HG02642 (cell line): ENCODE measurements at regions not wholly inside any gene's neighbourhood (a gene's known extent, or its start where the extent isn't known, plus 50 kb on each side); places are given as distances from the start of the nearest gene placed in this dataset.
A peak's percentile ranks its signal among the peaks of the same experiment; 100 is the strongest.
"Not testable (repeated sequence)": the region's sequence is repeated elsewhere in the genome, so short reads cannot be mapped to it uniquely, and the experiment has no call there.

Experiments used
- ATAC-seq: cut with Tn5 transposase; IDR thresholded peaks from one replicate; pipeline ENCODE4 v1.9.1; 2021; ENCODE audit warnings: mild to moderate bottlenecking; ENCODE audit not compliant: unreplicated experiment, poor library complexity

DNA sequence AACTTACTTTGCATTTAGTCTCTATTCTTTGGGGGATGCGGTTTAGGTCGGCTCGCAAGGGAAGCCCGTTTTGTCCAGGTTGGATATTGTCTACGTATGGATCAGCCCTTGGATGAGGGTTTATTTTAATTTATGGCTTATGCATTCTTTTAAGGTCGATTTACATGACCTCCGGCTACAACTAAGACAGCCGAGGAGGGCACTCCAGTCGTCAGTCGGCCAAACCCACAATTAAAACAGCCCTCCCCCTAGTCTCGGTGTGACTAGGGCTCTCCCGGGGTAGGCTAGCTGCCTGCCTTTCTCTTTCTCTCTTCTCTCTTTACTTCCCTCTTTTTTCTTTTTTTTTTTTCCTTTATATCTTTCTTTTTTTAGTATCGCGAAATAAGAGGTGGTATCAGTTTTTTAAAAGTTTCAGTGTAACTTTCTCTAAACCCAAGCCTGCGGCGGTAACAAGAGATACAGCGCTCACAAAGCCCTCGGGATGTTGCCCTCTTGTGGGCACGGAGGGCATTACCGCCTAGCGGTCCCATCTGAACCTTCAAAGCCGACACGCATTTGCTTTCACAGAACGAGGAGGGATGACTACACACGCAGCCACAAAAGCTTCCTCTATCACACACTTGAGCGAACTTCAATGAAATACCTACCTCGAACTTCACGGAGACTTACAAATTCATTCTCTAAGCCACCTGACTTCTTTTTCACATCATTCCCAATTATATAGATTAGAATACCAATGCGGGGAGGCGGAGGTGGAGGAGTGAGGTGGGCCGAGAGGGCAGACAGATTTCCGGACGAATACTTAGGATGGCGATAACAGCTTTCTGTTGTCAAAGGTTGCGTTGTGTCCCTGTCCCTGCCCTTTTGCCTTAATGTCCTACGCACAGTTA is 132.3 kb upstream of the C11orf58 start:
- ATAC-seq, result peak; percentile 92

DNA sequence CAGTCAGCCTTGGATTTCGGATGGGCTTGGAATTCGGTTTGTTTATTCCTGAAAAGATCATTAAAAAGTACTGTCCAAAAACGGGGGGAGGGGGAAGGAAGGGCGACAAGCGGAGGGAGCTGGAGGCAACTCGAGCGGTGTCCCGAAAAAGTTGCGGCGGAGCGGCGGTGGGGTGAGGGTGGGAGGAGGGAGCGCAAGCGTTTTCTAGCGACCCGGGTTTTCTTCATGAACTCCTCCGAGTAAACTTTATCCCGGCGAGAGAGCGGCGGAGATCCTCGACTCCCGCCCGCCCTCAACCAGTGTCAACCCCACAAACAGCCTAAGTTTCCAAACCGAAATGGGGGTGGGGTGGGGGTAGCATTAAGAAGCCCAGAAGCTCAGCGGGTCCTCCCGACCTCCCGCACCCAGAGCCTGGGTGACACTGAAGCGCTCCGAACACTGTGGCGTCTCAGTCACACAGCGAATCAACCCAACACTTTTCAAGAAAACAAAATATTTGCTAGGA is 133.0 kb upstream of the C11orf58 start:
- no peak for ATAC-seq

DNA sequence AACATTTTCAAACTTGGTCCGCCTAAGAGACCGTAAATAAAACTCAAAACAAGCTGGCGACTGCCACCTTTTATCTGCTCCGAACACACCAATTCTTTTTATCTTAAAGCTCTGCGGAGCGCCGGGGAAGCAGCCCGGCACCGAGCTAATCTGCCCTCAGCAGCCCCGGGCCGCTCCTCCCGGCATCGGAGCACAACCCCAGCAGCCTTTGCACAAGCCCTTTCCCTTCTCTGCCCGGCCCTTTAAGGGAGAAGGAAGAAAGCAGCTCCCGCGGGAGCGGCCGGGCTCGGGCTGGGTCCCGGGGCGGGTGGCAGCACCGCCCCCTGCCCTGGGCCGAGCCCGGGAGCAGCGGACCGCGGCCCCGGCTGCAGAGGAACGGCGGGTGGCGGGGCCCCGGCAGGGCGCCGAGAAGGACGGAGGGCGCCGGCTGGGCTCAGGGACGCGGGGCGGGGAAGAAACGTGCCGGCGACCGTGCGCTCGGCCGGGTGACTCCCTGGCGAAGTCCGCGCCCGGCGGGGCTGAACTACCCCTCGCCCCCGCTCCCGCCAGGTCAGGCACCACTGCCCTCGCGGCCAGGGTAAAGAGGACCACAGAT is 133.6 kb upstream of the C11orf58 start:
- no peak for ATAC-seq

DNA sequence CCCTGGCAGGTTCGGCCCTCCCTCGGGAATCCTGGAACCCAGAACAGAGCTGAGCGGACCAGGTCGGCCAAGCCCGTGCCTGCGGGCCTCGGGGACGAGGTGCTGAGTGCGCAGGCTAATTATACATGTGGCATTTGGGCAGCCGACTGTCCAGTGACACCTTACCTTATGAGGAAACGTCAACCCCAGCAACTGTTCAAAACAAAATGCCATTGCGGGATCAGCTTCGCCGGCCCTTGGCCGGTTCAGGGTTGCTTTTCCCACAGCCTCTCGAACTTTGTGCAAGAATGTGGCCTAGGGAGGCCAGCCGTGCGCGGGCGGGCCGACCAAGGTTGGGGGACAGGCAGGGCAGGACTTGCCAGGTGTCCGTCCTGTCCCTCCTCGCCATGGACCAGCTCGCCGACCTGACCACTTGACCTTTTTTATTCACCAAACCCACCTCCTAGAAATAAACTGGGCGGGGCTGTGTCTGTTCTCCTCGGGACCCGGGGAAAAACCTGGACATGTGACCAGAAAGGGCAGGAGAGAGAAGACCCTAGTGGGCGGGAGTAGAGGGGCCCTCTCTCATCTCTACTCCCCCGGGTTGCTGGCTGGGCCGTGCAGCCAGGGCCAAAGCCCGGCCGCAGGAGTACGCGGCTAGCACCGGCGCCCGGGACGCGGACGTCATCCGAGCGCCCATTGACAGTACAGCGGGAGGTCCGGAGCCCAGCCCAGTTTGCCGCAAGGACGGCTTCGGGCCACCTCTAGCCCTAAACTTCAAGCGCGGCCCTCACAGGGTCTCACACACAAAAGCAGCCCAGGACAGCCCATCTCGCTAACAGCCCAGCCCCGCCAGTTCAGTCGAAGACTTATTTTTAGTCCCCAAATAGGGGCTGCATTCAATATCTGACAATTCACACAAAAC is 134.3 kb upstream of the C11orf58 start:
- no peak for ATAC-seq

DNA sequence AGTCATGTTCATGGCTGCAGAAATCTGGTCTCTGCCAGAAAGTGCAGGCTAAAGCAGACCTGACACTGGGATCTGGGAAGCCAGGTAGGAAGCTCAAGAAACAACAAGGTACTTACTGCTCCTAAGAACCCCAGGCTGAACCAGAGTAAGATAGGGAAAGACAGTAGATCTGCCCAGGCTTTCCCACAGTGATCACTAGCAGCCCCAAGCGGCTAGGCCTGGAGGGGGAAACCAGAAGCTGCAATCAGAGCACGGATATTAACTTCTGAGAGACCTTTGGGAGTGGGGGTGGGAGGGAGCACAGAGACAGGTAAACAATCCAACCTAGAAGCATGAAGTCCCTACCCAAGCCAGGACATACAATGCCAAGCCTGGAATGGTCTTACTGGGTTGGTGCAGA is 135.2 kb upstream of the C11orf58 start:
- ATAC-seq, result no peak

DNA sequence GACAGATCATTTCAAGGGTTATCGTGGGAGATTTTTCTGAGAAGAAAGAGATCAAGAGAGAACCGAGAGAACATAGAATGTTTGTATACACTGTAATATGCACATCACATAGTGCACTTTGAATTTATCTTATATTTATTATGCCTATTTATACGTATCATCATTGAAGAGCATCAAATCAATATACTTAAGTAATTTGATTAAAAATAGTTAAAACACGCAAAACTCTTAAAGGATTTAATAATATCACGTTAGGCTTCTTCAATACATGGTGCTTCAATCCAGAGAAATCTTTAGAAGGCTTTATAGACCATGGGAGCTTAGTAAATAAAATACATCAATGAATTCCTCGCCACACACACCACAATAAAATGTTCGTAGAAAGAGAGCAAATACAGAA is 139.5 kb upstream of the C11orf58 start:
- ATAC-seq, result no peak

DNA sequence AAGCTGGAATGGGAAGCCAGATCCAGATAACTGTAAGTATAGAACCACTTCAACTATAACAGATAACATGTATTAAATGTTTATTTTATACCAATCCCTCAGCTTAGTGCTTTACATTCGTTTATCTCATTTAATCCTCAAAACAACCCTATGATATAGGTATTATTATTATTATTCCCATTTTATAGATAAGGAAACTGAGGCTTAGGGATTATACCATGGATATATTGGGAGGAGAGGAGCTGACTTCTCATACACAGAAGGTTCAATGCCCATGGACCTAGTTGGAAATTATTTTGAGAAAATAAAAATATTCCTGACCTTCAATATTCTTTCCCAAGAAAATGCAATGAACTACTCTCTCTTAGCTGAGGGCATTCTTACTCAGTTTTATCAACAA is 140.4 kb upstream of the C11orf58 start:
- ATAC-seq, result no peak

DNA sequence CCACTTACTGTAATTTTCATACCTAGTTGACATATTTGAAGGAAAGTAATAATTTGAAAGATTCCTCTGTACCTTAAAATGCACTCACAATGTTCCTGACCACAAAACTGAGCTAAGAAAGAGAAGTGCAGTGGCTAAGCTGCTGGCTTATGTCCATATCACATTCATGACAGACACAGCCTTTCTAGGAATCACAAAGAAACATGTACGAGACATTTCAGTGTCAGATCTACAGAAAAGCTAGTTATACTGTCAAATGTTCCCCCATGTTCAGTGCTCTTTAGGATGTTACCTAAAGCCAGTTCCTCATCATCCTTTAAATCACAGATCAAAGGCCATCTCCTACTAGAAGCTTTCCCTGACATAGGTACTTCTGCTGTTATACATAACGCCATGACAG is 142.2 kb upstream of the C11orf58 start:
- no peak for ATAC-seq

DNA sequence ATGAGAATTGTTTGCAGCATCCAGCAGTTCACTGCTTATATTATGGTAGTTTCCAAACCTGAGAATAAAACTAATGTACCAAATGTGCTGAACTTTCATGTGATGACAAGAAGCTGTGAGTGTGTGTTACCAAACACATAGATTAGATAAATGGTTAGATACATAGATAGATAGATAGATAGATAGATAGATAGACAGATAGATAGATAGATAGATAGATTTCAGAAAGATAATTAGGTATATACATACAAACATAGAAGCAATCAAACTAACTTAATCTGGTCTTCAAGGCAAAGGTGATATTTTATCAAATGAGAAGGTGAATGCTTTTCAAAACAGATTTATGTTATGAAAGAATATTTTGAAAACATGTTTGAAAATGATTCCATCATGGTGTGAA is 147.3 kb upstream of the C11orf58 start:
- no peak for ATAC-seq

DNA sequence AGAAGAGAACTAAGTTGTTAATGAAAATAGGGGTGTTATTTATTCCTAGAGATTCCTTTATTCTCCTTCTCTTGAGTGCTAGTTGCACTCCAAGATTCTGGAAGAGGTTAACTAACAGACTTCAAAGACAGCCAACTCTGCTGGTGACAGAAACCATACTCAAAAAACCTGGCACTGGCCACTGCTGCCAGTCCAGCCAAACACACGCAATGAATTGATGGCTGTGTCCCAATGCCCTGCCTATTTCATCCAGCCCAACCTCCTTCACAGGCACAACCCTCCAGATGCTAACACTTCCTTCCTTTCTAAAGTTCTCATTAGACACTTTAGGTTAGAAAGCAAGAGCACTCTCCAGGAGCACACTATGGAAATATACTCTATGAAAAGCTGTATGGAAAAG is 150.8 kb upstream of the C11orf58 start:
- ATAC-seq, result no peak

DNA sequence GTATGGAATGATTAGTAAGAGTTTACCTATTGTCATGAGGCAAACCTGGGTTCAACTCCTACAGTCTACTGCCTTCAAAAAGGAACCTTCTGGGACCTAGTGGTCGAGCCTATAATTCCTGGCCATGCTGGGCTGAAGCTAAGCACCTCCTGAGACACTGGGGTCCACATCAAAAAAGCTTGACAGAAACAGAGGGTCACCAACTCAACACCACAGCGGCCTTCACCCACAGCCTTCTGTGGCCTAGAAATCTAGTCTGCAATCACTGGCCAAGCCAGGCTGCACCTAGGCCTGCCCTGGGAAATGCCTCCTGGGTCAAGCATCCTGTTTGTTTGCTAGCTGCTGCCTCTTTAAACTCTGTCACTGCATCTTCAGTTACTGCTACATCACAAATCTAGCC is 153.9 kb upstream of the C11orf58 start:
- no peak for ATAC-seq

DNA sequence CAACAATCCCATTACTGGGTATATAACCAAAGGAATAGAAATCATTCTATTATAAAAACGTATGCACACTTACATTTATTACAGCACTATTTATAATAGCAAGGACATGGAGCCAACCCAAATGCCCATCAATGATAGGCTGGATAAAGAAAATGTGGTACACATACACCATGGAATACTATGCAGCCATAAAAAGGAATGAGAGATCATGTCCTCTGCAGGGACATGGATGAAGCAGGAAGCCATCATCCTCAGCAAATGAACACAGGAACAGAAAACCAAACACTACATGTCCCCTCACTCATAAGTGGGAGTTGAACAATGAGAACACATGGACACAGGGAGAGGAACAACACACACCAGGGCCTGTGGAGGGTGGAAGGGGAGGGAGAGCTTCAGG is 157.4 kb upstream of the C11orf58 start:
- not testable (repeated sequence) for ATAC-seq

DNA sequence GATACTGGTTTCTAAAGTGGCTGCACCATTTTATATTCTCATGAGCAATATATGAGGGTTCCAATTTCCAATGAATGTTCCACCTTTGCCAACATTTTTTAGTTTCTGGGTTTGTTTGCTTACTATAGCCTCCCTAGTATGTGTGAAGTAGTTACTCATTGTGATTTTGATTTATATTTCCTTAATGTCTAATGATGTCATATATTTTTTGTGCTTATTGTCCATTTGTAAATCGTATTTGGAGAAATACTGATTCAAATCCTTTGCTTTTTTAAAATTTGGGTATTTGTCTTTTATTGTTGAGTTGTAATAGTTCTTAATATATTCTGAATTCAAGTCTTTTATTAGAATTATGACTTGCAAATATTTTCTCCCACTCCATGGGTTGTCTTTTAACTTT is 161.0 kb upstream of the C11orf58 start:
- ATAC-seq, result no peak

DNA sequence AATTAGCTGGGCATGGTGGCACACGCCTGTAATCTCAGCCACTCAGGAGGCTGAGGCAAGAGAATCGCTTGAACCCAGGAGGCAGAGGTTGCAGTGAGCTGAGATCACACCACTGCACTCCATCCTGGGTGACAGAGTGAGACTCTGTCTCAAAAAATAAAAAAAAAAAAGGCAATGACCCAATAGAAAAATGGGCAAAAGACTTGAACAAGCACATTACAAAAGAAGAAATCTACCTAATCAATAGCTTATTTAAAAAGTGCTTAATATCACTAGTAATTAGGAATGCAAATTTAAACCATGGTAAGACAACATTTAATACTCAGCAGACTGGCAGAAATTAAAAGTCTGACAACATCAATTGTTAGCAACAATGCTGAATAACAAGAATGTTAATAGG is 163.6 kb upstream of the C11orf58 start:
- not testable (repeated sequence) for ATAC-seq

DNA sequence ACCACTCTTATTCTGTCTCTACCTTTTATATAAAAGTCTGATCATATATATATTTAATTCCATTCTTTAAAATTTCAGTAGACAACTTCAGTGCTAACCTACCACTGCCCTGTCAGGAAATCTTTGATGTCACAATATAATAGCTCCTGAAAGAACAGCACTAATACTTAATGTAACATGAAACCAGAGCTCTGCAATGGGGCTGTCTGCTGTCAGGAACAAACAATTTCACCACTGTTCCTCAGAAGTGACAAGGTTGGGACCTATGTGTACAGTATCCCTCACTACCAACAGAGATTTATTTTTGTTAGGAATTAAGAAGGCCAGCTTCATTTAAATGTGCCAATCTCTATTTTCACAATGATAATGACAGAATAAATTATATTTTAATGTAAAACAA is 165.5 kb upstream of the C11orf58 start:
- no peak for ATAC-seq

DNA sequence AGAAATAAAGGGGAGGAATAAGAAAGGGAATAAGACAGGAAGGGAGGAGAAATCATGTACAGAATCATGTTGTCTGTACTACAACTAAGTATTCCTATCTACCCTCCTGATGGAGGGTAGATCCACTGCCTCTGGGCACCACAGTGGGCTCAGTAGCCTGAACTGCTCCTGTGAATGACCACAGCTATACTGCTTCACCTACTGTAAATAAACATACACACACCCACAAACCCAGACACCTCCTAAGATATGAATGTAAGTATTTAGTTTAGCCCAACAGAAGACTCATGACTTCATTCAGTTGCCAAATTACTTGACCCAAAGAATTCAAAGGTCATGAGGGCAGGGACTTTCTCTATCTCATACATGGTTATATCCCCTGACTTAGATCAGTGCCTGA is 177.3 kb upstream of the C11orf58 start:
- no peak for ATAC-seq

DNA sequence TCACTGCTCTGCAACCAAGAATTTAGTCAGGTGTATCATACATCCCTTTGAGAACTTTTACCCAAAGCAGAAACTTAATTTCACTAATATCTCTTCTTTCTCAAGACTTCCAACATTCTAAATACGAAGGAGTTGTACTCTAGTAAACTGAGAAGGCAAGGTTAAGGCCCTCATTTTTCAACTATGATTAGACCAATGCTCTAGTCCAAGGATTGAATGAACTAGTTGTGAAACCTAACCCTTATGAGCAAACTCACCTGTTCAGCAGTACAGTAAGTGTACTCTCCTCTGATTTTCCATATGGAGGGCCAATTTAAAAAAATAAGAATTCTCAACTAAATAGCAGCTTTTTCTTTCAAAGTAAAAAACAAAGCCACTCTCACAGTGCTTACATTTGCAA is 180.0 kb upstream of the C11orf58 start:
- no peak for ATAC-seq

DNA sequence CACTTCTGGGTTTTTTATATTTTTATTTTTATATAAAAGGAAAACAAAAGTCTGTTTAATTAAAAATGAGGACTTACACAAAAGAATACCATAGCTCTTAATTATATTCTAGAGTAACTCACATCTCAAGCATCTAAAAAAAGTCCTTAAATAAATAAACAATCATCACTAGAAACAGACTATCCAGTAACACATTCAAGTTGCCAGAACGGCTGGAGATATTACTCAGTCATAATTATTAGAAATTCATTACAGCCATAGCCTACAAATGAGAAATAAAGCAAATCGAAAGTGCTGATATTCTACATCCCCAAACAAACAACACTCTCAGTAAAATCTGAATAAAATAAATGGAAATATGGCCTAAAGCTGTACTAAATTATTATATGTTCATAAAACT is 182.5 kb upstream of the C11orf58 start:
- ATAC-seq, result no peak

DNA sequence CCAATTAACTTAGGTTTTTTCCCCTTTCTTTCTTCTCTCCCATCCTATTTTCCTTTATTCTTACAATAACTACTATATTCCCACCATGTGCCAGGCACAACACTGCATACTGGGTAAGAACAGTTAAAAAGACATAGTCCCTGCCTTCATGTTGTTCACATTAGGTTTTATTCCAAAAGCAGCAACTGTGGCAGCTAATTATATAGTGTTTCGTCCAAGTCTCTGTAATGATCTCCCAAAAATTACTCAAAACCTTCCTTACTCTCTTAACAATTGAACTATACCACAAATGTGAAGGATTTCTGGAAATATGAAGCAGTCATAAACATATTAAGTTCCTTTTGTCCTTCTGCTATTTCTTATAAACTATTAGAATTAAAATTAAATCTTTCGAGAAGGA is 184.1 kb upstream of the C11orf58 start:
- ATAC-seq, result no peak

DNA sequence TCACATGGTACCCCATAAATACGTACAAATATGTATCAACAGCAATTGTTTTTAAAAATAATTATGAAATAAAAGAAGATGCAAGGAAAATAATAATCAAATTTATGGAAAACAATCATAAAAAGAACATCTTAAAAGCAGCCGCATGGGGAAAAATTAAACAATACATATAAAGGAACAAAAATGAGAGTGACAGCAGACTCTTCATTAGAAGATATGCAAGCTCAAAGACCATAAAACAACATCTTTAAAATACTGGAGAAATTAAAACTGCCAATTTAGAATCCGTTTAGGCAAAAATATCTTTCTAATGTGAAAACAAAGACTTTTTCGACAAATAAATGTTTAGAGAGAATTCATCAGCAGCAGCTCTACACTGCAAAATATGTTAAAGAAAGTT is 190.6 kb upstream of the C11orf58 start:
- no peak for ATAC-seq

DNA sequence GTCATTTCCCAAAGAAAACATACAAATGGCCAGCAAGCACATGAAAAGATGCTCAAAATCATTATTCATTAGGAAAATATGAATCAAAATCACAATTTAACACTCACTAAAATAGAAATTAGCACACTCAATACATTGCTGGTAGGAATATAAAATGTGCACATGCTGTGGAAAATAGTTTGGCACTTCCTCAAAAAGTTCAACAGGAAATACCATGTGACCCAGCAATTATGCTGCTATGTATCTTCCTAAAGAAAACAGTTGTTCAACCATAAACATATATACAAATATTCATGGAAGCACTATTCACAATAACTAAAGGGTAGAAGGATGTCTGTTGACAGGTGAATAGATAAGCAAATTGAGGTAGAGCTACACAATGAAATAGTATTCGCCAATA is 187.3 kb upstream of the SOX6 start:
- no peak for ATAC-seq
